ENCODE measurements at regions not wholly inside any gene's neighbourhood (a gene's known extent, or its start where the extent isn't known, plus 50 kb on each side); places are given as distances from the start of the nearest gene placed in this dataset.

DNA sequence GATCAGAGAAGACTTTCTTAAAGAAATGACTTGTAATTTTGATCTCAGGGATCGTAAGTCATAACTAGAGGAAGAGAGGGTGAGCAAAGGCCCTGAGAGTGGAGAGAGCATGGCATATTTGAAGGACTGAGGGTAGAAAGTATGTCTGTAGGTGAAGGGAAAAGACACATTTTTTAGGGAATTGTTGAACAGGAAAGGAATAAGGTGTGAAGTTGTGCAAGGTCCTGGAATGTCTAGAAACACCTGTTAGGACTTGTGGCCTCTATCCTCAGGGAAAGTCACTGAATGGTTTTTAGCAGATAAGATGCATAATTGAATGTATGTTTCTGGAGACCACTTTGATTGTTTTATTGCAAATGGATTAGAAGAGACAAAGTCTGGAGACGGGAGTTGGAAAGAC lies 62.5 kb upstream of the ACTR3 start:
- intact Hi-C loops (cut with DNase I; ENCODE audit: low total_unique reads): no loop called here
- WGBS, 5 donors: 93 to 98% (median 96%) methylated on average over 2 of the region's 2 CpGs

DNA sequence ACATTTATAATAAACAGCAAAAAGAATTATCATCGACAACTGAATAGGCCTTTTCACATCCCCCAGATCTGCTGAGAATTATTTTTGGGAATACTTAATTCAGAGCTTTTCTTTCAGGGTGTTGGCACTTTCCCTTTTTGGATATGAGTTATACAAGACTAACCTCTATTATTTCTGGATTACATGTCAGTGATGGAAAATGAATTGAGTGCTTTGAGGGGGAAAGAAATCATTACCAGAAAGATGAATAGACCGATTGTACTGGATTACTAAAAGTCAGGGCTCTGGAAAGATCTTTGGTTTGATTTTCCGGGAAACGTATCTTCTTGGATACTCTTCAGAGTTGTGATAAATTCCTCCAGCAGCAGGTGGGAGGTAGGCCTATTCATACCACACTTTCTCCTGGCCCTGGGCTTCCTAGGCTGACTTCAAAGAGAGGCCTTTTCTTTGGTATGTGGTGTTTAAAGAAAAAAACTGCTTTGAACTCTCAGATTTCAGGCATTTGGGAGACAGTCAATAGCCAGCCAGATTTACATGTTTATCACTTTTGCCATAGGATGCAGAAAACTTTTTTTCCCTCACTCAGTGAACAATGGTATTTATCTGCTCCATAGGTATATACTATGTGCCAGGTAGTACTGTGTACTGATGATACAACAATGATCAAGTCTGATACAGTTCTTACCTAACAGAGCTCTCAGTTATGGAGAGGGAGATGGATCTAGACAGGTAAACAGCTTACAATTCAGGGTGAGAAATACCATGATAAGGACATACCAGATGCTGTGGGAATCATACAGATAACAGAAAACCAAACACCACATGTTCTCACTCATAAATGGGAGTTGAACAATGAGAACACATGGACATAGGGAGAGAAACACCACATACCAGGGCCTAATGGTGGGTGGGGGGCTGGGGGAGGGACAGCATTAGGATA lies 63.3 kb upstream of the ACTR3 start:
- TF ChIP-seq POLR2AphosphoS5 (IDR thresholded peaks at IDR 0.05) (no peak), CTCF (IDR thresholded peaks at IDR 0.05 in 8 of 11, conservative IDR thresholded peaks at IDR 0.05 in 3 of 11) (no peak), POLR2A (IDR thresholded peaks at IDR 0.05) (no peak)
- no peak for DNase-seq
- intact Hi-C loops (cut with DNase I; ENCODE audit: low total_unique reads): no loop called here
- Histone ChIP-seq H3K4me1 (no peaks in the 10 kb centered on the region), H3K27ac (no peak overlapping the region), H3K27me3 (replicated peaks in 1 of 7) (no peaks in the 10 kb centered on the region), H3K36me3 (no peaks in the 10 kb centered on the region), H3K4me3 (no peak overlapping the region), H3K9me3 (no peaks in the 10 kb centered on the region)
- 91 to 96% (median 93%) methylated on average over 4 of the region's 4 CpGs for WGBS, 5 donors

More for the DNA sequence above, 62.5 kb upstream of the ACTR3 start:
- no peak overlapping the region for H3K4me3 ChIP-seq
- TF ChIP-seq POLR2AphosphoS5 (IDR thresholded peaks at IDR 0.05): no peak
- TF ChIP-seq POLR2A (IDR thresholded peaks at IDR 0.05): no peak
- no peak for TF ChIP-seq CTCF (IDR thresholded peaks at IDR 0.05 in 8 of 11, conservative IDR thresholded peaks at IDR 0.05 in 3 of 11)
- H3K27ac ChIP-seq: no peak overlapping the region
- H3K27me3 ChIP-seq (replicated peaks in 1 of 7): no peaks in the 10 kb centered on the region
- H3K9me3 ChIP-seq: no peaks in the 10 kb centered on the region
- no peak for DNase-seq
- no peaks in the 10 kb centered on the region for H3K36me3 ChIP-seq
- H3K4me1 ChIP-seq: no peaks in the 10 kb centered on the region

GRCh38 chr2:113823716-113824595 lies 65.9 kb upstream of the ACTR3 start:
- no peak overlapping the region for H3K27ac ChIP-seq
- intact Hi-C loops (cut with DNase I; ENCODE audit: low total_unique reads): no loop called here
- WGBS, 5 donors: 70 to 92% (median 89%) methylated on average over 4 of the region's 4 CpGs

More at GRCh38 chr2:113823716-113824595, 65.9 kb upstream of the ACTR3 start:
- DNase-seq: no peak
- H3K4me3 ChIP-seq: no peak overlapping the region
- no peaks in the 10 kb centered on the region for H3K9me3 ChIP-seq
- H3K4me1 ChIP-seq: peaks cover 0 to 4% (median 0%) of the 10 kb centered on the region in 6 donors
- TF ChIP-seq POLR2AphosphoS5 (IDR thresholded peaks at IDR 0.05): no peak
- no peak for TF ChIP-seq POLR2A (IDR thresholded peaks at IDR 0.05)
- TF ChIP-seq CTCF (IDR thresholded peaks at IDR 0.05 in 8 of 11, conservative IDR thresholded peaks at IDR 0.05 in 3 of 11): no peak
- H3K36me3 ChIP-seq: no peaks in the 10 kb centered on the region
- no peaks in the 10 kb centered on the region for H3K27me3 ChIP-seq (replicated peaks in 1 of 7)

Measured in spleen (tissue), 11 donors.